OCI-LY7 (cell line): ENCODE measurements at regions not wholly inside any gene's neighbourhood (a gene's known extent, or its start where the extent isn't known, plus 50 kb on each side); places are given as distances from the start of the nearest gene placed in this dataset.

Experiments used
- BruUV-seq: library from RNA; stranded (reverse); fragments of 400-500 nt; replicated peaks from 2 replicates; lab custom pipeline; 2021; lab: Mats Ljungman, UMichigan
- CTCF ChIA-PET: fragments of 300-600 bp; sonication (Branson Sonifier 250); formaldehyde crosslinking; loops from one replicate; lab custom pipeline; 2022; ENCODE audit warnings: antibody characterized with exemption; ENCODE audit not compliant: unreplicated experiment; lab: Charles Lee
- POLR2A ChIA-PET: fragments of 300-600 bp; sonication (Branson Sonifier 250); formaldehyde crosslinking; loops from one replicate; lab custom pipeline; 2022; ENCODE audit warnings: antibody characterized with exemption; lab: Charles Lee
- DNase-seq: peaks from one replicate; pipeline ENCODE4 v3.0.0-alpha.2; 2015; ENCODE audit warnings: low spot score
- H2AFZ ChIP-seq: fragments of 200-600 bp; sonication (generic), shearing (Covaris generic); 2 replicates; pipeline ENCODE4 v1.6.1; 2014; ENCODE audit warnings: mild to moderate bottlenecking, antibody characterized with exemption, low read length, moderate library complexity
- H3K27ac ChIP-seq: fragments of 200-600 bp; sonication (generic); 2 replicates; pipeline ENCODE4 v1.5.1; 2014; ENCODE audit warnings: mixed run types, low read depth, mild to moderate bottlenecking, moderate library complexity, low read length, inconsistent platforms; ENCODE audit not compliant: poor library complexity, severe bottlenecking
- H3K36me3 ChIP-seq: fragments of 200-600 bp; sonication (generic); 2 replicates; pipeline ENCODE4 v1.6.1; 2014; ENCODE audit warnings: mild to moderate bottlenecking, antibody characterized with exemption, low read length, moderate library complexity, mixed read lengths; ENCODE audit not compliant: insufficient read depth
- H3K4me1 ChIP-seq: fragments of 200-600 bp; sonication (generic); 2 replicates; pipeline ENCODE4 v1.5.1; 2014; ENCODE audit warnings: mild to moderate bottlenecking, low read length; ENCODE audit not compliant: insufficient read depth, poor library complexity, severe bottlenecking
- H3K4me2 ChIP-seq: fragments of 200-600 bp; sonication (generic); 2 replicates; pipeline ENCODE4 v1.6.1; 2014; ENCODE audit warnings: mild to moderate bottlenecking, low read length
- H3K4me3 ChIP-seq: fragments of 200-600 bp; sonication (generic); 2 replicates; pipeline ENCODE4 v1.5.1; 2014; ENCODE audit warnings: mild to moderate bottlenecking, low read depth, low read length; ENCODE audit not compliant: poor library complexity, severe bottlenecking
- H3K79me2 ChIP-seq: fragments of 200-600 bp; sonication (generic); 2 replicates; pipeline ENCODE4 v1.6.1; 2016; ENCODE audit warnings: low read depth, mild to moderate bottlenecking, low read length, moderate library complexity, mixed read lengths; ENCODE audit not compliant: insufficient read depth
- H3K9me2 ChIP-seq: fragments of 200-600 bp; sonication (generic); 2 replicates; pipeline ENCODE4 v1.6.1; 2016; ENCODE audit warnings: mild to moderate bottlenecking, low read length, mixed read lengths; ENCODE audit not compliant: insufficient read depth
- H3K9me3 ChIP-seq: fragments of 200-600 bp; sonication (generic); 2 replicates; pipeline ENCODE4 v1.6.1; 2014; ENCODE audit warnings: mild to moderate bottlenecking, mixed run types, low read length, mixed read lengths
- H4K20me1 ChIP-seq: fragments of 200-600 bp; sonication (generic); 2 replicates; pipeline ENCODE4 v1.6.1; 2014; ENCODE audit warnings: mild to moderate bottlenecking, antibody characterized with exemption, low read length, moderate library complexity, mixed read lengths; ENCODE audit not compliant: insufficient read depth
- EZH2phosphoT487 ChIP-seq: fragments of 200-600 bp; sonication (generic); IDR thresholded peaks from 2 replicates; pipeline ENCODE4 v1.6.1; 2018; ENCODE audit warnings: low read depth, borderline replicate concordance, mild to moderate bottlenecking, mixed run types, antibody characterized with exemption, low read length, moderate library complexity, mixed read lengths
- intact Hi-C: fragments of 100-400 bp; cut with micrococcal nuclease; formaldehyde crosslinking; loops from one replicate; pipeline ENCODE4 v1.10.0; 2022; ENCODE audit not compliant: unreplicated experiment
- TF ChIP-seq, protein P1 (sequence below): fragments of 200-600 bp; sonication (generic); conservative IDR thresholded peaks from 2 replicates; pipeline ENCODE4 v1.5.1; 2014; ENCODE audit warnings: mild to moderate bottlenecking, antibody characterized with exemption, low read length, moderate library complexity, mixed read lengths

DNA sequence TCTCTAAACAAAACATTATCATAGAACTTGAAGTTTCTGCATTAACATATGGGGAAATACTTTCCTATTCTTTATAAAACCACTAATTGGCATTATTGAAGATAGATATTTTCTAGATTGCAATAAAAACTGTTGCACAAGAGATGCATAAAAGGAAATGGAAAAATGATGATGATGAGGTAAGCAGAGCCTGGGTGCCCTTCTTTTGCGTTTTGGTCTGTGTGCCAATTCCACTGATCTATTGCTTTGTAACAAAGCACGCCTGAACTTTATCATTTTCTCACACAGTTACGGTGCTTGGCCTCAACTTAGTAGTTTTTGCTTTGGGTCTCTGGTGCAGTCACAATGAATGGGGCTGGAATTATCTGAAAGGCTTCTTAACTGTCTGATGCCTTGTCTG is 450.5 kb downstream of the MAFB start:
- Histone ChIP-seq H2AFZ (no peak overlapping the region), H3K27ac (no peak overlapping the region), H4K20me1 (no peaks in the 10 kb centered on the region), H3K36me3 (no peaks in the 10 kb centered on the region), H3K9me2 (no peaks in the 10 kb centered on the region), H3K4me2 (no peak overlapping the region), H3K4me3 (no peak overlapping the region), H3K9me3 (no peaks in the 10 kb centered on the region), H3K79me2 (no peaks in the 10 kb centered on the region), H3K4me1 (no peaks in the 10 kb centered on the region)
- no peak for TF ChIP-seq EZH2phosphoT487
- CTCF ChIA-PET, result no interaction called here
- no TSS peak for BruUV-seq
- POLR2A ChIA-PET, result no interaction called here
- no peak for DNase-seq
- intact Hi-C loops, result no loop called here

DNA sequence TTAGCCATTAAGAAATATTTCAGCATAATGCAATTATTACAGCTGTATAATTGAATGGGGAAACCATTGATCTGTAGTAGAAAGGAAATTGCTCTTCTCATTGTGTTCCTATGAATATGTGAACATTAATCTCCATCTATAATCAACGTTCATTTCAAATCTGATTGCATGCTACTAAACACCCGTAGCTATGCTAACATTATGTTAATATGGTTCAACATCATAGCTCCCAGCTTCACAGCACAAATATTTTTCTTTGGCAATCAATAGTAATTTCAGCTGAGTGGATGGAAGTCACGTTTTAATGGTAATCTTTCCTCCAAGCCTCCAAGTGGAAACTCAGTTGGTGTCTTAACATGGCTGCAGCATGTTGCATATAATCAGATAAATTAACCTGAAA is 454.4 kb downstream of the MAFB start:
- no peaks in the 10 kb centered on the region for H3K9me3 ChIP-seq
- no peaks in the 10 kb centered on the region for H3K79me2 ChIP-seq
- H3K4me1 ChIP-seq, result no peaks in the 10 kb centered on the region
- no peak overlapping the region for H2AFZ ChIP-seq
- ChIA-PET CTCF (no interaction called here), POLR2A (no interaction called here)
- no peak overlapping the region for H3K4me3 ChIP-seq
- no peak overlapping the region for H3K4me2 ChIP-seq
- intact Hi-C loops, result no loop called here
- H3K27ac ChIP-seq, result no peak overlapping the region
- TF ChIP-seq, protein P1, sequence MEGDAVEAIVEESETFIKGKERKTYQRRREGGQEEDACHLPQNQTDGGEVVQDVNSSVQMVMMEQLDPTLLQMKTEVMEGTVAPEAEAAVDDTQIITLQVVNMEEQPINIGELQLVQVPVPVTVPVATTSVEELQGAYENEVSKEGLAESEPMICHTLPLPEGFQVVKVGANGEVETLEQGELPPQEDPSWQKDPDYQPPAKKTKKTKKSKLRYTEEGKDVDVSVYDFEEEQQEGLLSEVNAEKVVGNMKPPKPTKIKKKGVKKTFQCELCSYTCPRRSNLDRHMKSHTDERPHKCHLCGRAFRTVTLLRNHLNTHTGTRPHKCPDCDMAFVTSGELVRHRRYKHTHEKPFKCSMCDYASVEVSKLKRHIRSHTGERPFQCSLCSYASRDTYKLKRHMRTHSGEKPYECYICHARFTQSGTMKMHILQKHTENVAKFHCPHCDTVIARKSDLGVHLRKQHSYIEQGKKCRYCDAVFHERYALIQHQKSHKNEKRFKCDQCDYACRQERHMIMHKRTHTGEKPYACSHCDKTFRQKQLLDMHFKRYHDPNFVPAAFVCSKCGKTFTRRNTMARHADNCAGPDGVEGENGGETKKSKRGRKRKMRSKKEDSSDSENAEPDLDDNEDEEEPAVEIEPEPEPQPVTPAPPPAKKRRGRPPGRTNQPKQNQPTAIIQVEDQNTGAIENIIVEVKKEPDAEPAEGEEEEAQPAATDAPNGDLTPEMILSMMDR, result no peak
- no peaks in the 10 kb centered on the region for H3K36me3 ChIP-seq
- no peaks in the 10 kb centered on the region for H4K20me1 ChIP-seq
- H3K9me2 ChIP-seq, result no peaks in the 10 kb centered on the region
- no peak for DNase-seq
- BruUV-seq, result no TSS peak

DNA sequence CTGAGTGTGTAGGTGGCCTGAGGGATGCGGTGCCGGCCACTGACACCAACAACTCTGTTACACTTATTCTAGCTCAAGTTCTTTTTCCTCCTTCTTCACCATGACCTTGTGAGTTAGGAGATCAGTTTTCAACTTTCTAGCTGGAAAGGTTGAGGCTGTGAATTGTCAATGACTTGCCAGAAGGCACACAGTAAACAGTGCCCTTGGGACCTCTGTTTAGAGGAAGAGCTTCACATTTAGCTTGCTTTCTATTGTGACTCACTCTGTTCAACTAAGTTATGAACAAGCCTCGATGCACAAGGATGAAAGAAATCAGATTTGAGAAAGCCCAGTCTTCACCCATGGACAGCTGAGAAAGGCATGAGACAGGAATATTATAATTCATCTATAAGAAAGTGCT is 455.6 kb downstream of the MAFB start:
- Histone ChIP-seq H3K79me2 (no peaks in the 10 kb centered on the region), H3K4me3 (no peak overlapping the region), H3K36me3 (no peaks in the 10 kb centered on the region), H3K27ac (no peak overlapping the region), H3K9me3 (no peaks in the 10 kb centered on the region), H3K4me1 (no peaks in the 10 kb centered on the region), H4K20me1 (no peaks in the 10 kb centered on the region), H3K9me2 (no peaks in the 10 kb centered on the region), H3K4me2 (no peak overlapping the region), H2AFZ (no peak overlapping the region)
- no peak for DNase-seq
- POLR2A ChIA-PET, result interaction anchor here (0.6 kb wide), 1 partner anchor 94 kb away, joined by 3 read pairs; no protein-coding TSS in a partner anchor
- intact Hi-C loops, result no loop called here
- BruUV-seq, result no TSS peak
- CTCF ChIA-PET, result no interaction called here
- no peak for TF ChIP-seq EZH2phosphoT487
- TF ChIP-seq, protein P1, result no peak
